HG03378 (cell line): ENCODE measurements at regions not wholly inside any gene's neighbourhood (a gene's known extent, or its start where the extent isn't known, plus 50 kb on each side); places are given as distances from the start of the nearest gene placed in this dataset.
"Not testable (repeated sequence)": the region's sequence is repeated elsewhere in the genome, so short reads cannot be mapped to it uniquely, and the experiment has no call there.

Source experiments
- ATAC-seq: cut with Tn5 transposase; IDR thresholded peaks from one replicate; pipeline ENCODE4 v1.9.1; 2021; ENCODE audit warnings: mild to moderate bottlenecking, moderate library complexity; ENCODE audit not compliant: unreplicated experiment

DNA sequence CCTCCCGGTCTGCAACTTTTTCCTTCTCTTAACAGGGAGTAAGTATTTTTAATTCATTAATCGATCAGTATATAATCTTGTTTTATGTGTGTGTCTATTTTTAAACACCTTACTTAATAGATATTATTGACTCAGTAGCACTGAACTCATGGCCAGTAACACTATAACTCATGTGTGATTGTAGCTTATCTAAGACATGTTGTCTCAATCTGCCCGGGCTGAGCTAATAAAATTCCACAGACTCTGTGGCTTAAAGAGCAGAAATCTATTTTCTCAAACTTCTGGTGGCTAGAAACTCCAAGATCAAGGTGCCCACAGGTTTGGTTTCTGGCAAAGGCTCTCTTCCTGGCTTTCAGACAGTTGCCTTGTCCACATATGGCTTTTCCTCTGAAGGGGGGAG lies 68.8 kb upstream of the TNFAIP3 start:
- no peak for ATAC-seq

DNA sequence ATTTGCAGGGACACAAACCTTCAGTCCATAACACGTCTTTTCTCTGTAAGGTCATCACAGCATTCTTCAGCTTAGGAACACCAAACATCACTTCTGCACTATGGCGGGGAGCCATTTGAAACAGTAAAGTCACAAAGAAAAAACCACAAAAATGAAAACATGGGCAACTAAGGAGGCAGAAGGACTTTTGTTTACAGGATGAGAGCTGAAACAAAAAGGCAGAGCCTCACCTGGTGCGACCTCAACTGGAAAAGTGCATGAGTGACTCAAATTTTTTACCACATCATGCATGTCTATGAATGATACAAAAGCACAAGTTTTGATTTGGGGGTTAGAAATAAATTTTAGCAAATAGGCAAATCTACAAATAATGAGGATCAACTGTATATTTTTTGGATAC lies 68.2 kb upstream of the TNFAIP3 start:
- no peak for ATAC-seq

DNA sequence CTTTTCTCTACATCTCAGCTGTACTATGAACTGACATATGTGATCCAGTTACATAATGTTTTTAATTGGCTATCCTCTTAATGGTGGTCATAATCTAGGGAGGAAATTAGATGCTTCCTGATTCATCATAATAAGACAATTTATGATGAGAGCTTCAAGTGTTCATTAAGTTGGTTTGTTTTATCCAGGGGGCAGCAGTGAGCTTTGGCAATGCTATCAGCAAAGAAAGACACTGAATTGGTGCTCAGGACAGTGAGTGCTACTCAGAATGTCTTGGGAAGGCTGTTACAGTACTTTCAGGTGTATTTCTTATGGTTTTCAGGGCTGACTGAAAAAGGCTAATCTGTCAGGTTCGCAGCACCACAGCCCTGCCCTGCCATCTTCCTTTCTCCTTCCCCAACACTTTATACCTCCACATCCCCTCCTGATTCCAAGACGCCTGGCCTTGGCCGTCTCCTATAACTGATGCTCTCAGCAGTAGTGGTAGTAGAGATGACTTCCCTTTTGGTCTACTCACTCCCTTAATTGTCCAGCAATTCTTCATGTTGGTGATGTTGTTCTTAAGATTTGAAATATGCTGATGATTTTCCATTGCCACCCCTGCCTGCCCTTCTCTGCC lies 67.0 kb upstream of the TNFAIP3 start:
- ATAC-seq = peak; percentile 70

DNA sequence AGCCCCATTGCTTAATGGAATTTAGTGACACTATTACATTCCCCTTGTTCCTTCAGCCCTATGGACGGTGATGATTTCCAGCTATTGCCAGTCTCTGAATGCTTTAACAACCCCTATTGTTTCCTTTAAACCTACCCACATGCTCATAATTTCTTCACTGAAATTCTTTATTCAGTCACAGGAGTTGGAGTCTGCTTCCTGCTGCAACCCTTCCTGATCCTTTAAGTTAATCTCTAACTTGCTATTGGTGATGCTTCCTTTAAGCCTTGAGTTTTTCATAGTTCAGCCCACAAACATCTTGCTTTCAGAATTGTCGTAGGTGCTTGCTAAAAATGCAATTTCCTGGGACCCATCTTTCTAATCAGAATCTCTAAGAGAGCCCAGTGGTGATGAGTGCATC lies 66.3 kb upstream of the TNFAIP3 start:
- ATAC-seq = no peak

DNA sequence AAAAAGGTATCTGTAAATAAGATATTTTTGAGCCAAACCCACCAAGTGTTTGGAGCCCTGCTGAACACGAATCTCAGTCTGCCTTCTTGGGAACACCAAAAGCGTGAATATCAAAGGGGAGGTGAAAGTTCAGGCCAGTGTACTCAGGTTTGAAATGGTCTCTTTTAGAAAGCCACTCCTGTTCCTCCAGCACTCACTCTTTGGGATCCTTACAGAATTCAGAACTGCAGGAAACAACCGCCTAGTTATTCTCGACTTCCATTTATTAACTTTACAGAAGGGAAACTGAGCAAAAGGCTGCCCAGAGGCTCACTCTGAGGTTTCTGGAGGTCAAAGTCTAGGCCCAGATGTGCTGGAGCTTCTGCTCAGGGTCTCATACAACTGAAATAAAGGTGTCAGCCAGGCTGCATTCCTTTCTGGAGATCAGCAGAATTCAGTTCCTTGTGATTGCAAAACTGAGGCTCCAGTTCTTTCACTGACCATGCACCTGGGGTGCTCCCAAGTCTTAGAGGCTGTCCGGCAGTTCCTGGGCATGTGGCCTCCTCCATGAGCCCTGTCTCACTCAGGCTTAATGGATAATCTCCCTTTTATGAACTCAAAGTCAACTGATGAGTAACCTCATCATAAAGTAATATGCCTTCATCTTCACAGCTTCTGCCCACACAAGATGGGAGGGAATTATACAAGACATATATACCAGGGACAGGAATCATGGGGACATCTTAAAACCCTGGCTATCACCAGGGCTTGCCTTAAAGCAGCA lies 65.5 kb upstream of the TNFAIP3 start:
- ATAC-seq = no peak

DNA sequence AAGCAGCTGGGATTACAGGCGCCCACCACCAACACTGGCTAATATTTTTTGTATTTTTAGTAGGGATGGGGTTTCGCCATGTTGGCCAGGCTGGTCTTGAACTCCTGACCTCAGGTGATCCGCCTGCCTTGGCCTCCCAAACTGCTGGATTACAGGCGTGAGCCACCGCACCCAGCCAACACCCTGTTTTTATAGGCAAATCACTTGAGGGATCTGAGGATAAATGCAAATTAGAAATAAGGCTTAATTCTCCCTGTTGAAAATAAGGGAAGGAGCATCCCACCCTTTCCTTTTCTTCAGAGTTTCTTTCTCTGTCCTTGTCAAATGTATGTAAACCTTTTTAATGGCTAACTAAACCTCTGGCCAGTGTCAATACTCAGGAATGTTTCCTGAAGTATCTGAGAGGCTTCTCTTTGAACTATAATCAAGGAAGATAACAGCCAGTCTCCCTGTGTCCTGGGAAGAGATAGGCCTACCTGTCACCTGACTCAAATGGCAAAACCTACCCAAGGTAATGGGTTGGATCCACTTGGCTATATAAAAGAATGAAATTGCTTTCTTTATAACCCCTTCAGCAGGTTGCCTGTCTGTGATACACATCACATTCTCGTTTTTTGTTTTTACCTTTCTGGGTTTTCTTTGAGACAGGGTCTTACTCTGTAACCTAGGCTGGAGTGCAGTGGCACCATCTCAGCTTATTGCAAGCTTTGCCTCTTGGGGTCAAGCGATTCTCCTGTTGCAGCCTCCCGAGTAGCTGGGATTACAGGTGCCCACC lies 64.5 kb upstream of the TNFAIP3 start:
- no peak for ATAC-seq

DNA sequence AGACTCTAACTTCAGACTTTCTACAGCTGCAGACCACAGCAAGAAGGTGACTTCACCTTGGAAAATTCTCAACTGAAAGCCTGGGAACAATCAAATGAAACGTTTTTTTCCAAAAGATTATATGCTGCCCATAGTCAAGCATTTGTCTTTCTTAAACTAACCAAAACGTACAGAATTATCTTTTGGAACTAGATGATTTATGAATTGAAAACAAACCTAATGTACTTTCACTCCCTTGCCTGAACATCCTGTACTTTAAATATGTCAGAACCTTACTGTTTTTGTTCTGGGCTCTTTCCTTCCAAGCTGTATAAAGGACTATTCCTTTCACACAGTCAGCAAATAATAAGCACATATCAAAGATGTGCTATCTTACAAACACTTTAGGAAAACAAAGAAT lies 62.4 kb upstream of the TNFAIP3 start:
- ATAC-seq = no peak

DNA sequence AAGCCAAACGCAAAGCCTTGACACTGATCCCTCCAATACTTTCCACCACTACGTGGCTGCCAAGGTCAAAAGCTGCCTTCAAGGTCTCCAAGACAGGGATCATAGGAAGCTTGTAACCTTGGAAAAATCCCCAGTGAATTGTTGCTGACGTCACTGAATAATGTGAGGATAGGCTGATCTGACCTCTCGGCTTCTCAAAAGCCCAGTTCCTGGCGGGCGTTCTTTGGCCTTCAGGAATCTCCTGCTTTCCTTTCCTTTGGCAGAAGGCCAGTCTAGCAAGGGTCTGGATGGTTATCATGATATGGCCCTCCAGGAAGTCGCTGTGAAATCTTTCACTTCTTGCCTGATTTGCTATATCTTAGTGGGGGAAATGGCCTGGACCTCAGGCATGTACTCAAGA lies 61.4 kb upstream of the TNFAIP3 start:
- no peak for ATAC-seq

DNA sequence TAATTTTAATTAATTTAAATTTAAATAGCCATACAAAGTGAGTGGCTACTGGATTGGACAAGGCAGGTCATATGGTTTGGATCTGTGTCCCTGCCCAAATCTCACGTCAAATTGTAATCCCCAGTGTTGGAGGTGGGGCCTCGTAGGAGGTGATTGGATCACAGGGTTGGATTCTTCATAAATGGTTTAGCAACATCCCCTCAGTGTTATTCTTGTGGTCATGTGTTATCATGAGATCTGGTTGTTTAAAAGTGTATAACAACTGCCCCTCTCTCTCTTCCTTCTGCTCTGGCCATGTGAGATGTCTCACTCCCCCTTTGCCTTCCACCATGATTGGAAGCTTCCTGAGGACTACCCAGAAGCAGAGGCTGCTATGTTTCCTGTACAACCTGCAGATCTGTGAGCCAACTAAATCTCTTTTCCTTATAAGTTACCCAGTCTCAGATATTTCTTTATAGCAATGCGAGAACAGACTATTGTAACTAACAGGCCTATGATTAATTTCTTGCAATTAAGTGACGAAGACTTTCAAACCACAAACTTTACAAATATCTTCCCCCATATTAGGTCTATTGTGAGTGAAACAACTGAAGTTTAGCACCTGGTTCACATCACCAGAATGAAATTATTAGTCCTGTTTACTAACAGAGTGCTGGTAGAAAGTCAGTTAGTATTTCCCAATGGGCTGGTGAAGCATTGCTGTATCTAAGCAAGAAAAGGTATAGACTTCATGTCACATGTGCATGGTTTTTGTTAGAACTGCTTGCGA lies 60.0 kb upstream of the TNFAIP3 start:
- ATAC-seq = no peak

DNA sequence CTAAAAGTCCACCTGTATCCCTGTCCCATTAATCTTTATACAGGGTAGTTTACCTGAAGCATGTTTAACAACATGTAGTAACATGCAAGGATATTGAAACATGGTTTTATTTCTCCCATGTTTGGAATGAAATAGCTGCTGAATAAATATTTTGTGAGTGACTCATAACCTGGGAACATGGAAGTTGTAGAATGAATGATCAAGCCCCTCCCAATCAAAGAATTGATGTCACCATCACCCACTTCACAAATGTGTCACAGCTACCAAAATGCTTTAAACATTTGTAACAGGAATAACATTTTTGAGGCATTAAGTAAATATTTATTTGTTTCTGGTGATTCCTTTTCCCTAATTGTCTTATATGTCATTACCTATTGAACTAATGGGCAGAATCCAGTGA lies 58.9 kb upstream of the TNFAIP3 start:
- ATAC-seq = no peak

DNA sequence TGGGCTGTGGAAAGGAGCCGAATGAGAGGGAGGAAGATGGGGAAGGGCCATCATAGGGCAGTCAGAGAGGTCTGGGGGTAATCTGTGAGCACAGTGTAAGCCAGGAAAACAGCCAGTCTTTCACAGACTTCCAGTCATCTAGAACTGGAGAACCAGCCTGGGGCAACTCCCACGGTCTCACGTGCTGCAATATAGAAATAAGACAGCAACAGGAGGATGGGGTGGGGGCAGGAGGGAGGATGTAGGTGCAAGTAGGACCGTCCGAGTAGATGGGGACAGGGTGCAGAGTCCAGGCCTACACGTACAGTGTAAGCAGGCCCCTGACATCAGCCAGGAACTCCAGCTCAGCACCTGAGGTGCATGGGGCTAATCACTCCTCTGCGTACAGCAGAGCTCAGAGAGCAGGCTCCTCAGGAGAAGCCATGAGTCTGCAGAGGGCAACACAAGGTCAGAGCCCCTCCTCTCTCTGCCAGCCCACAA lies 58.2 kb upstream of the TNFAIP3 start:
- ATAC-seq = no peak

DNA sequence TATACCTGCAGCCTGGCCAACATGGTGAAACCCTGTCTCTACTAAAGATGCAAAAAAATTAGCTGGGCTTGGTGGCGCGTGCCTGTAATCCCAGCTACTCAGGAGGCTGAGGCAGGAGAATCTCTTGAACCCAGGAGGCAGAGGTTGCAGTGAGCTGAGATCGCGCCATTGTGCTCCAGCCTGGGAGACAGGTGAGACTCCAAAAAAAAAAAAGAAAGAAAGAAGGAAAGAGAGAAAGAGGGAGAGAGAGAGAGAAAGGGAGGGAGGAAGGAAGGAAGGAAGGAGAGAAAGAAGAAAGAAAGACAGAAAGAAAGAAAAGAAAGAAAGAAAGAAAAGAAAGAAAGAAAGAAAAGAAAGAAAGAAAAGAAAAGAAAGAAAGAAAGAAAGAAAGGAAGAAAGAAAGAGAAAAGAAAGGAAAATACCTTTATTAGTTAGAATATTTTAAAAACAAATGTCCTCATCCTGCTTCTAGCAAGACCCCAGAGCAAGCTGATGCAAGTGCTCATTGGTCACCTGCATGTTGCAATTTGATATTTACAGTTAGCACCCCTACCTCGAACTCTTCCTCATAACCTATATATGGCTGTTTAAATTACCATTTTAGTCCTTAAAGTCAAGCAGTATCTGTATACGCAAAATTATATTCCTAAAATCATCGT lies 57.0 kb upstream of the TNFAIP3 start:
- not testable (repeated sequence) for ATAC-seq

DNA sequence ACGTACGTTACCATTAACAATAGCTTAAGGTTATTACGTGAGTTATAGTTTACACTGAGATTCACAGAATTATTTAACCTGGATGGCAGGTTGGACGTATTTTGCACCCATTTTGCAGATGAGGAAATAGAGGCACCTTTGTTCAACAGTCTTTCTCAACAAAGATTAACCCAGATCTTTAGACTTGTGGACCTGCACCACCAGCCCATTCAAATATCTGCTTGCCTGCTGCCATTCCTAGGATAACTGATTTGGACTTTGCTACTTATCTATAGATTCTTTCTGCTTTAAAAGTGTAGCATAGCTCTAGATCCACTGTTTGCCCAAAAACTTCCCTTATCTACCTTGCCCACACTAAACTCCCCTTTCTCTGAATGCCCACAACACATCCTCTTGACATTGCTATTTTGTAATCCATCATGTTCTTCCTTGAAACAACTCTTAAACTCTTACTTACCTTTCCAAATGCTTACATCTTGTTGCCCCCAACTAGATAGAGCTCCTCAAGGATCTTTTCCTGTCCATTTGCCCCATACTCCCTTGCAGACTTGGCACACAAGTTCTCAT lies 56.4 kb upstream of the TNFAIP3 start:
- ATAC-seq = no peak

DNA sequence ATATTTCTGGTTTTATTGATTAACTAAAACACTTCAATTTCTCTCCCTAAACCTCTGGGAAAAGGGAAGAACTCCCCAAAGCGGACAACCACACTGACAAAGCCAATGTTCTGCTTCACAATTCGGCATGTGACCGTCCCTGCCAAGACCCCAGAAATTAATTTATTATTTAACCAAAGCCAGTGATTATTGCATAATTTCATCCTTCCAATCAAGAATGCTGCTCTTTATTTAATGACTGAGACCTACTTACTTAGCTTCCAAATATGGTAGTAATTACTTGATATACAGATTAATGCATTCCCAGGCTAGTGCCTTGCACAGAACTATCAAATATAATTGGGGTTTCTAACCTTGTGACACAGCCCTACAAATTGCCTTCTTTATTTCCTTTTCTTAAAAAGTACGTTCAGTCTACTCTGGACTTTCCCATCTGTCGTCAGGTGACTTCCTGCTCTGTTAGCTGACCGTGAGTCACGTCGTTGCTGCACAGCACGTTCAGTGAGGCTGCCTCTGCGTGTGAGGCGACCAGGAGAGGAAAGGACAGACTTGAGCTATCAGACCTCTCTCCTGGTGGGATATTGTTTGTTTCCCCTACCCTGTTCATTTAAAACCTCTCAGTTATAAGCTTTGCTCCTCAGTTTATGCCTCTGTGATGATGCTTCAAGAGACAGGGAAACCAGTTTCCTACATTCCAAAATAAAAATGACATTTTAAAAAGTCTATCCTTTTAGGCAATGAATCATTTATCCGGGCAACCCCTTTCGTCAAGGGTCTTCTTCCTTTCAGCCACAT lies 55.7 kb upstream of the TNFAIP3 start:
- ATAC-seq = peak; percentile 93

DNA sequence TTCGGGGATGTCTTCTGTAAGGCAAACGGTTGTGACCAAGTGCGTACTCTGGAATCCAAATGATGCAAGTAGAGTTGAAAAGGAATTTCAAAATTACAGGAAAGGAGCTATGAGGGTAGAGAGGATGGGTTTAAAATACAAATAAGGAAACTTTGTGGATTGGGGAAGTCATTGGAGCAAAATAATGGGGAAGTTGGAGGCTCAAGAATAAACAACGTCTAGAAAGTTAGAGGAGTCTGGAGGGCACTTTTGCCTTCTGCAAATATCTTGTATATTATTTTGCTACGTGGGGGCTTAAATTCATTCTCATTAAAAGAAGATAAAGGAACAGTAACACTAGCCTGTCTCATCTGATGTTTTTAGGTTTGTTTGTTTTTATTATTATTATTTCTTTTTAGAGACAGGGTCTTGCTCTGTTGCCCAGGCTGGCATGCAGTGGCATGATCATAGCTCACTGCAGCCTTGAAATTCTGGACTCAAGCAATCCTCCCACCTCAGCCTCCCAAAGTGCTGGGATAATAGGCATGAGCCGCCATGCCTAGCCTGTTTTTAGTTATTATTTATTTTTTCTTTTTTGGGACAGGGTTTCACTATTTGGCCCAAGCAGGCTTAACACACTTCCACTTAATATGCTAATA lies 55.0 kb upstream of the TNFAIP3 start:
- ATAC-seq = no peak

DNA sequence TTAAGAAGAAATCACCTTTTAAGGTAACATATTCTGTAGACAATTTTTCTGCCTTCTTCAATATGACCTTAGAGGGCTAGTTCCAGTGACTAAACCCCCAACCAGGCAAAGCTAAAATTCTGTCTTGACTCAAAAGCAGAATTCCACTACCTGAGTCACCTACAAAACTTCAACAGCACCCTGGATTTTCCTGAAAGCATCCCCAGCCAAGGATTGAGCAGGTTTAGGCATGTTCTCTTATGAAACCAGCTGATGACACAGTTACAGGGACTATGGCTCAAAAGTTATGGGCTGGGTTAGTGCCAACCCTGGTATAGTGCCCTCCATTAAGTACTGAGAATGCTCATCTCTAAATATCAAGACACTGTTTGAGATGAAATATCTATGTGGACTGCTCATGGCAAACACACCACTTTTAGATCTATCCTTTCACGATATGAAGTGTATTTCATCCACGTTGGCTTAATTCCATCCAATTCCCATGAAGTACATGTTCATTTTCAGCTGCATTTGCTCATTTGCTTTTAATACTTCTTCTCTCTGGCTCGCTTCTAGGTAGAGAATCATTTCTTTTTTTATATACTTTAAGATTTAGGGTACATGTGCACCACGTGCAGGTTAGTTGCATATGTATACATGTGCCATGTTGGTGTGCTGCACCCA lies 53.6 kb upstream of the TNFAIP3 start:
- ATAC-seq = no peak

DNA sequence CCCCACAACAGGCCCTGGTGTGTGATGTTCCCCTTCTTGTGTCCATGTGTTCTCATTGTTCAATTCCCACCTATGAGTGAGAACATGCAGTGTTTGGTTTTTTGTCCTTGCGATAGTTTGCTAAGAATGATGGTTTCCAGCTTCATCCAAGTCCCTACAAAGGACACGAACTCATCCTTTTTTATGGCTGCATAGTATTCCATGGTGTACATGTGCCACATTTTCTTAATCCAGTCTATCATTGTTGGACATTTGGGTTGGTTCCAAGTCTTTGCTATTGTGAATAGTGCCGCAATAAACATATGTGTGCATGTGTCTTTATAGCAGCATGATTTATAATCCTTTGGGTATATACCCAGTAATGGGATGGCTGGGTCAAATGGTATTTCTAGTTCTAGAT lies 53.0 kb upstream of the TNFAIP3 start:
- not testable (repeated sequence) for ATAC-seq

DNA sequence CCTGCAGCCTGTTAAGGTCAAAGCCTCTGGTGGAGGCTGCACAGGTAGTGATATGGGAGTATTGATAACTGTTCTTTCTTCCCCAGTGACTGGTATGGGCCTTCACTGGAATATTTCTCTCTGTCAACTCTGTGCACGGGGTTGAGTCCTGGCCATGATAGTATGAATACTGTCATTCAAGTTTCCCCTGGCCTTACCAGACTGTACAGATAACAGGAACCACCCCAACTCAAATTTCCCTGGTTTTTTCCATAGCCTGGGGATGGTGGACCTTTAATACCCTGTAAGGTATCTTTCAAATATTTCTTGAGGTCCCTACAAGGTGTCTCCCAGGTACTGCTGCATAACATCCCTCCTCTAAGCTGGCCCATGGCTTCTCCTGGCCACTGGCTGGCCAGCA lies 51.4 kb upstream of the TNFAIP3 start:
- ATAC-seq = no peak
